SK-N-SH (cell line): ENCODE measurements at regions not wholly inside any gene's neighbourhood (a gene's known extent, or its start where the extent isn't known, plus 50 kb on each side); places are given as distances from the start of the nearest gene placed in this dataset.

Experiments
- CTCF ChIA-PET: fragments of 300-600, 350-600 bp; formaldehyde crosslinking; extraction: SDS; loops from one replicate; lab custom pipeline; 2021; lab: Yijun Ruan, JAX
- POLR2A ChIA-PET: fragments of 350-600 bp; sonication (Branson Sonifier 250); formaldehyde crosslinking; extraction: SDS; loops from one replicate; lab custom pipeline; 2020; ENCODE audit warnings: antibody characterized with exemption, inconsistent platforms; lab: Yijun Ruan, JAX
- DNase-seq: peaks from one replicate; pipeline ENCODE4 v3.0.0; 2012
- H2AFZ ChIP-seq: fragments of 200-600 bp; sonication (generic); 2 replicates; pipeline ENCODE4 v1.8.1; 2016; ENCODE audit warnings: antibody characterized with exemption, mild to moderate bottlenecking, low read depth
- H3F3A ChIP-seq: fragments of 200-600 bp; sonication (generic); replicated peaks from 2 replicates; pipeline ENCODE3; 2016; ENCODE audit warnings: antibody characterized with exemption, mild to moderate bottlenecking; ENCODE audit not compliant: insufficient read depth
- H3K27ac ChIP-seq, 2 experiments: fragments of 200-500 bp in 1 of 2; fragments of 200-600 bp in 1 of 2; sonication (Bioruptor generic) in 1 of 2; sonication (generic), shearing (Covaris generic) in 1 of 2; 2 replicates each; pipeline versions ENCODE4 v1.5.1 to v1.6.1; 2014 to 2016; ENCODE audit warnings: low read depth in 2 of 2, inconsistent platforms in 1 of 2, low read length in 1 of 2, mild to moderate bottlenecking in 1 of 2, mixed read lengths in 1 of 2
- H3K27me3 ChIP-seq: fragments of 200-600 bp; sonication (generic), shearing (Covaris generic); 2 replicates; pipeline ENCODE4 v1.6.1; 2016; ENCODE audit warnings: mixed run types; ENCODE audit not compliant: insufficient read depth
- H3K36me3 ChIP-seq, 2 experiments: fragments of 200-500 bp in 1 of 2; fragments of 200-600 bp in 1 of 2; sonication (Bioruptor generic) in 1 of 2; sonication (generic) in 1 of 2; replicated peaks in 1 of 2; 2 replicates each; pipeline versions ENCODE3 to v1.5.1; 2014 to 2016; ENCODE audit warnings: low read length in 1 of 2, mild to moderate bottlenecking in 1 of 2; ENCODE audit not compliant: insufficient read depth in 2 of 2, control insufficient read depth in 1 of 2
- H3K4me1 ChIP-seq, 2 experiments: fragments of 200-500 bp in 1 of 2; fragments of 200-600 bp in 1 of 2; sonication (Bioruptor generic) in 1 of 2; sonication (generic), shearing (Covaris generic) in 1 of 2; 2 replicates each; pipeline versions ENCODE4 v1.5.1 to v1.6.1; 2014 to 2016; ENCODE audit warnings: low read depth in 1 of 2, low read length in 1 of 2, mixed run types in 1 of 2; ENCODE audit not compliant: insufficient read depth in 2 of 2, control insufficient read depth in 1 of 2
- H3K4me2 ChIP-seq: fragments of 200-600 bp; sonication (generic), shearing (Covaris generic); 2 replicates; pipeline ENCODE4 v1.6.1; 2017; ENCODE audit warnings: mixed run types
- H3K4me3 ChIP-seq, 2 experiments: fragments of 200-500 bp in 1 of 2; fragments of 200-600 bp in 1 of 2; sonication (Bioruptor generic) in 1 of 2; sonication (generic), shearing (Covaris generic) in 1 of 2; 2 replicates each; pipeline versions ENCODE4 v1.5.1 to v1.8.1; 2014 to 2016; ENCODE audit warnings: low read depth in 2 of 2, inconsistent platforms in 1 of 2, low read length in 1 of 2, mild to moderate bottlenecking in 1 of 2, mixed read lengths in 1 of 2, moderate library complexity in 1 of 2
- H3K79me2 ChIP-seq: fragments of 200-600 bp; sonication (generic); 2 replicates; pipeline ENCODE4 v1.8.1; 2017; ENCODE audit warnings: mild to moderate bottlenecking; ENCODE audit not compliant: insufficient read depth
- H3K9ac ChIP-seq: fragments of 200-600 bp; sonication (generic); 2 replicates; pipeline ENCODE4 v1.6.1; 2017; ENCODE audit warnings: mixed run types
- H3K9me2 ChIP-seq: fragments of 200-600 bp; sonication (generic); 2 replicates; pipeline ENCODE4 v1.6.1; 2017; ENCODE audit warnings: mixed run types
- H3K9me3 ChIP-seq: fragments of 200-600 bp; sonication (generic); 2 replicates; pipeline ENCODE4 v1.6.1; 2017; ENCODE audit warnings: mixed run types, mild to moderate bottlenecking, moderate library complexity
- H4K20me1 ChIP-seq: fragments of 200-600 bp; sonication (generic); 2 replicates; pipeline ENCODE4 v1.6.1; 2017; ENCODE audit warnings: mild to moderate bottlenecking, mixed run types; ENCODE audit not compliant: insufficient read depth
- CTCF ChIP-seq: fragments of 200-600 bp; sonication (generic); IDR thresholded peaks from 2 replicates; pipeline ENCODE4 v1.6.1; 2017; ENCODE audit warnings: antibody characterized with exemption, mild to moderate bottlenecking, moderate library complexity
- EZH2phosphoT487 ChIP-seq: fragments of 200-600 bp; sonication (generic); IDR thresholded peaks from 2 replicates; pipeline ENCODE4 v1.6.1; 2017; ENCODE audit warnings: low read depth, mixed run types, mild to moderate bottlenecking, antibody characterized with exemption, moderate library complexity, borderline replicate concordance
- FOXJ3 ChIP-seq: sonication (generic); formaldehyde crosslinking; IDR thresholded peaks from 2 replicates; pipeline ENCODE4 v1.5.1; 2020; ENCODE audit warnings: mild to moderate bottlenecking, missing genetic modification reagents
- FOXM1 ChIP-seq: IDR thresholded peaks from 2 replicates; pipeline ENCODE4 v1.4.0; 2012; ENCODE audit warnings: low read depth, mild to moderate bottlenecking
- GABPA ChIP-seq: IDR thresholded peaks from 2 replicates; pipeline ENCODE4 v1.4.0; 2012; ENCODE audit warnings: low read depth, mild to moderate bottlenecking
- GATA2 ChIP-seq: sonication (generic); formaldehyde crosslinking; IDR thresholded peaks from 2 replicates; pipeline ENCODE4 v1.5.0; 2020; ENCODE audit warnings: mild to moderate bottlenecking, missing genetic modification reagents
- JUND ChIP-seq: IDR thresholded peaks from 2 replicates; pipeline ENCODE4 v1.4.0; 2012
- MAX ChIP-seq: IDR thresholded peaks from 2 replicates; pipeline ENCODE4 v1.4.0; 2012; ENCODE audit warnings: low read depth
- NFIC ChIP-seq: IDR thresholded peaks from 2 replicates; pipeline ENCODE4 v1.4.0; 2012; ENCODE audit warnings: borderline replicate concordance
- PBX3 ChIP-seq: IDR thresholded peaks from 2 replicates; pipeline ENCODE4; 2012
- RAD21 ChIP-seq: IDR thresholded peaks from 2 replicates; pipeline ENCODE4 v1.6.1; 2012; ENCODE audit warnings: mild to moderate bottlenecking, low read length
- REST ChIP-seq: IDR thresholded peaks from 2 replicates; pipeline ENCODE4 v1.6.1; 2012; ENCODE audit warnings: mild to moderate bottlenecking, low read depth, low read length, moderate library complexity
- RFX5 ChIP-seq: IDR thresholded peaks from 2 replicates; pipeline ENCODE4 v1.6.1; 2012; ENCODE audit warnings: mild to moderate bottlenecking, improper control_type of control experiment, low read length
- SIN3A ChIP-seq: IDR thresholded peaks from 2 replicates; pipeline ENCODE4 v1.6.1; 2012; ENCODE audit warnings: low read depth, mild to moderate bottlenecking, low read length, moderate library complexity, borderline replicate concordance
- SMC3 ChIP-seq: IDR thresholded peaks from 2 replicates; pipeline ENCODE4 v1.6.1; 2012; ENCODE audit warnings: low read depth, low read length, improper control_type of control experiment
- TCF12 ChIP-seq: IDR thresholded peaks from 2 replicates; pipeline ENCODE4 v1.4.0; 2012
- TEAD4 ChIP-seq: IDR thresholded peaks from 2 replicates; pipeline ENCODE4 v1.4.0; 2012; ENCODE audit warnings: mild to moderate bottlenecking, borderline replicate concordance; ENCODE audit not compliant: insufficient read depth
- USF1 ChIP-seq: IDR thresholded peaks from 2 replicates; pipeline ENCODE4 v1.4.0; 2012; ENCODE audit warnings: low read depth, borderline replicate concordance
- ZBTB33 ChIP-seq: IDR thresholded peaks from 2 replicates; pipeline ENCODE4 v1.4.0; 2012; ENCODE audit warnings: low read depth, borderline replicate concordance
- WGBS: methylation state at CpG from one replicate; pipeline ENCODE4 v1.1.6; 2017; ENCODE audit warnings: low lambda C conversion rate; 5-methylcytosine and 5-hydroxymethylcytosine counted together

- Histone ChIP-seq H3K4me2 (no peak overlapping the region), H3K9me3 (peaks cover 3% of the 10 kb centered on the region; the same call in 1 of the 2 replicates), H3K27me3 (no peaks in the 10 kb centered on the region), H3K79me2 (no peaks in the 10 kb centered on the region), H3K4me3 (no peak overlapping the region), H3K36me3 (no peaks in the 10 kb centered on the region)
- no peak for DNase-seq
- 15% methylated on average over 1 of the region's 1 CpG for WGBS
- TF ChIP-seq TCF12 (no peak), NFIC (no peak), MAX (no peak), SMC3 (no peak), FOXM1 (no peak), PBX3 (no peak), EZH2phosphoT487 (no peak), RAD21 (no peak), GATA2 (CRISPR knock-in tag) (no peak), REST (no peak), TEAD4 (no peak), SIN3A (no peak), JUND (no peak)
- TF ChIP-seq, all 33 proteins: peak for 0
- POLR2A ChIA-PET = no interaction called here
- no peaks in the 10 kb centered on the region for H3K9me2 ChIP-seq
- H2AFZ ChIP-seq = no peak overlapping the region
- CTCF ChIA-PET = no interaction called here
- H3K9ac ChIP-seq = no peak overlapping the region
- no peaks in the 10 kb centered on the region; a peak in 1 of 4 replicates for H3K4me1 ChIP-seq
- no peaks in the 10 kb centered on the region for H3F3A ChIP-seq
- H3K27ac ChIP-seq = no peak overlapping the region
- H4K20me1 ChIP-seq = no peaks in the 10 kb centered on the region
Observed at GRCh38 chr5:166349046-166349445, 1942.4 kb upstream of the WWC1 start.

GRCh38 chr5:166353580-166353979, 1937.9 kb upstream of the WWC1 start:
- Histone ChIP-seq H3K9ac (no peak overlapping the region), H3K4me1 (no peaks in the 10 kb centered on the region; a peak in 1 of 4 replicates), H2AFZ (no peak overlapping the region), H3F3A (no peaks in the 10 kb centered on the region), H3K27ac (no peak overlapping the region), H3K4me2 (no peak overlapping the region), H3K36me3 (no peaks in the 10 kb centered on the region), H3K9me3 (peaks cover 3% of the 10 kb centered on the region; the same call in 1 of the 2 replicates), H3K27me3 (no peaks in the 10 kb centered on the region), H4K20me1 (no peaks in the 10 kb centered on the region), H3K79me2 (no peaks in the 10 kb centered on the region), H3K9me2 (no peaks in the 10 kb centered on the region), H3K4me3 (no peak overlapping the region)
- no peak for TF ChIP-seq GABPA
- no peak for TF ChIP-seq USF1
- no peak for TF ChIP-seq NFIC
- TF ChIP-seq ZBTB33 = no peak
- TF ChIP-seq FOXJ3 (CRISPR knock-in tag) = no peak
- TF ChIP-seq MAX = no peak
- TF ChIP-seq RFX5 = no peak
- TF ChIP-seq CTCF = no peak
- no peak for TF ChIP-seq TCF12
- ChIA-PET CTCF (no interaction called here), POLR2A (no interaction called here)
- no peak for DNase-seq
- 0% methylated on average over 2 of the region's 2 CpGs for WGBS
